SKM-1 treated with dmso at 0.1 percent for 144 hours (cell line): ENCODE measurements at regions not wholly inside any gene's neighbourhood (a gene's known extent, or its start where the extent isn't known, plus 50 kb on each side); places are given as distances from the start of the nearest gene placed in this dataset.
"Not testable (repeated sequence)": the region's sequence is repeated elsewhere in the genome, so short reads cannot be mapped to it uniquely, and the experiment has no call there.

Experiments
- DNase-seq: peaks from one replicate; lab custom pipeline; 2025; ENCODE audit not compliant: unreplicated experiment; lab: John Stamatoyannopoulos, UW

GRCh38 chr17:26936645-26937044 lies 357.3 kb upstream of the WSB1 start:
- DNase-seq = not testable (repeated sequence)

- DNase-seq = not testable (repeated sequence)
Observed at GRCh38 chr17:26937750-26938322, 356.1 kb upstream of the WSB1 start.

GRCh38 chr17:26939755-26940154 lies 354.2 kb upstream of the WSB1 start:
- DNase-seq = not testable (repeated sequence)

- DNase-seq = not testable (repeated sequence)
Observed at GRCh38 chr17:26940587-26940986, 353.3 kb upstream of the WSB1 start.

- DNase-seq = no peak
Observed at GRCh38 chr17:26962255-26963162, 331.4 kb upstream of the WSB1 start.

- DNase-seq = no peak
Observed at GRCh38 chr17:26963163-26963503, 330.8 kb upstream of the WSB1 start.

GRCh38 chr17:26965898-26966624 lies 327.9 kb upstream of the WSB1 start:
- not testable (repeated sequence) for DNase-seq

- DNase-seq = not testable (repeated sequence)
Observed at GRCh38 chr17:26966625-26967179, 327.2 kb upstream of the WSB1 start.

- not testable (repeated sequence) for DNase-seq
Observed at GRCh38 chr17:26981845-26982425, 312.0 kb upstream of the WSB1 start.

GRCh38 chr17:26982563-26982962 lies 311.4 kb upstream of the WSB1 start:
- not testable (repeated sequence) for DNase-seq

GRCh38 chr17:26987851-26988250 lies 306.1 kb upstream of the WSB1 start:
- not testable (repeated sequence) for DNase-seq

GRCh38 chr17:26994648-26995047 lies 299.3 kb upstream of the WSB1 start:
- DNase-seq = not testable (repeated sequence)

GRCh38 chr17:26996146-26996916 lies 297.6 kb upstream of the WSB1 start:
- DNase-seq = not testable (repeated sequence)

GRCh38 chr17:27007734-27008531 lies 286.0 kb upstream of the WSB1 start:
- DNase-seq = not testable (repeated sequence)

GRCh38 chr17:27009087-27009486 lies 284.8 kb upstream of the WSB1 start:
- DNase-seq = no peak

GRCh38 chr17:27010138-27010537 lies 283.8 kb upstream of the WSB1 start:
- not testable (repeated sequence) for DNase-seq

GRCh38 chr17:27030552-27030951 lies 263.4 kb upstream of the WSB1 start:
- not testable (repeated sequence) for DNase-seq

GRCh38 chr17:27038676-27039075 lies 255.2 kb upstream of the WSB1 start:
- no peak for DNase-seq

- DNase-seq = not testable (repeated sequence)
Observed at GRCh38 chr17:27045039-27045438, 248.9 kb upstream of the WSB1 start.
